PC-9 (cell line): ENCODE measurements at regions not wholly inside any gene's neighbourhood (a gene's known extent, or its start where the extent isn't known, plus 50 kb on each side); places are given as distances from the start of the nearest gene placed in this dataset.

ENCODE experiments used
- BruUV-seq: library from RNA; stranded (reverse); fragments of 400-500 nt; replicated peaks from 2 replicates; lab custom pipeline; 2021; lab: Mats Ljungman, UMichigan
- CTCF ChIA-PET: fragments of 300-600 bp; sonication (Branson Sonifier 250); formaldehyde crosslinking; loops from one replicate; lab custom pipeline; 2022; ENCODE audit warnings: antibody characterized with exemption; lab: Charles Lee
- POLR2A ChIA-PET: fragments of 300-600 bp; sonication (Branson Sonifier 250); formaldehyde crosslinking; loops from one replicate; lab custom pipeline; 2022; ENCODE audit warnings: antibody characterized with exemption; ENCODE audit not compliant: unreplicated experiment; lab: Charles Lee
- DNase-seq, 2 experiments: peaks; one replicate each; pipeline versions ENCODE4 v3.0.0 to v3.0.0-alpha.2; 2015 to 2022; ENCODE audit warnings: mixed read lengths in 1 of 2
- H2AFZ ChIP-seq: fragments of 200-600 bp; sonication (generic); 2 replicates; pipeline ENCODE4 v1.8.1; 2017; ENCODE audit warnings: antibody characterized with exemption
- H3F3A ChIP-seq: fragments of 200-600 bp; sonication (generic); 2 replicates; pipeline ENCODE4 v1.8.1; 2017; ENCODE audit warnings: antibody characterized with exemption, mild to moderate bottlenecking, low read depth; ENCODE audit not compliant: insufficient read depth
- H3K27ac ChIP-seq: fragments of 200-600 bp; sonication (generic); 2 replicates; pipeline ENCODE4 v1.6.1; 2016; ENCODE audit warnings: mixed run types
- H3K27me3 ChIP-seq: fragments of 200-600 bp; sonication (generic); 2 replicates; pipeline ENCODE4 v1.6.1; 2016; ENCODE audit warnings: low read depth, mixed run types; ENCODE audit not compliant: insufficient read depth
- H3K36me3 ChIP-seq: fragments of 200-600 bp; sonication (generic); 2 replicates; pipeline ENCODE4 v1.6.1; 2016; ENCODE audit warnings: low read depth, mixed run types
- H3K4me1 ChIP-seq: fragments of 200-600 bp; sonication (generic); replicated peaks from 2 replicates; pipeline ENCODE4 v1.6.1; 2016; ENCODE audit warnings: mixed run types; ENCODE audit not compliant: insufficient read depth
- H3K4me2 ChIP-seq: fragments of 200-600 bp; sonication (generic); 2 replicates; pipeline ENCODE4 v1.6.1; 2017; ENCODE audit warnings: mixed run types
- H3K4me3 ChIP-seq: fragments of 200-600 bp; sonication (generic); 2 replicates; pipeline ENCODE4 v1.6.1; 2016; ENCODE audit warnings: mixed run types
- H3K79me2 ChIP-seq: fragments of 200-600 bp; sonication (generic); 2 replicates; pipeline ENCODE4 v1.6.1; 2017; ENCODE audit warnings: low read depth, mixed run types
- H3K9me2 ChIP-seq: fragments of 200-600 bp; sonication (generic); 2 replicates; pipeline ENCODE4 v1.8.1; 2017; ENCODE audit warnings: mild to moderate bottlenecking; ENCODE audit not compliant: insufficient read depth
- H3K9me3 ChIP-seq: fragments of 200-600 bp; sonication (generic); 2 replicates; pipeline ENCODE4 v1.8.1; 2016; ENCODE audit warnings: low read depth; ENCODE audit not compliant: insufficient read depth
- H4K20me1 ChIP-seq: fragments of 200-600 bp; sonication (generic); 2 replicates; pipeline ENCODE4 v1.8.1; 2017; ENCODE audit not compliant: insufficient read depth
- CTCF ChIP-seq: fragments of 200-600 bp; sonication (generic); conservative IDR thresholded peaks from 2 replicates; pipeline ENCODE4 v1.6.1; 2017; ENCODE audit warnings: mixed run types, antibody characterized with exemption, mild to moderate bottlenecking, moderate library complexity
- EZH2 ChIP-seq: fragments of 200-600 bp; sonication (generic); IDR thresholded peaks from 2 replicates; pipeline ENCODE4 v1.8.0; 2017; ENCODE audit warnings: antibody characterized with exemption, low read depth
- intact Hi-C: fragments of 100-400 bp; cut with micrococcal nuclease; formaldehyde crosslinking; loops from one replicate; pipeline ENCODE4 v1.10.0; 2022; ENCODE audit not compliant: unreplicated experiment

GRCh38 chr7:125661-126060, 66.7 kb upstream of the FAM20C start:
- no peaks in the 10 kb centered on the region for H3K9me2 ChIP-seq
- BruUV-seq, result no TSS peak
- H3K9me3 ChIP-seq, result no peaks in the 10 kb centered on the region
- no peak overlapping the region for H3K4me3 ChIP-seq
- intact Hi-C loops, result no loop called here
- no peaks in the 10 kb centered on the region for H3F3A ChIP-seq
- H3K27ac ChIP-seq, result no peak overlapping the region
- H4K20me1 ChIP-seq, result no peaks in the 10 kb centered on the region
- H3K79me2 ChIP-seq, result no peaks in the 10 kb centered on the region
- H3K36me3 ChIP-seq, result no peaks in the 10 kb centered on the region
- no peak for TF ChIP-seq EZH2
- no peak for TF ChIP-seq CTCF
- ChIA-PET CTCF (no interaction called here), POLR2A (no interaction called here)
- H2AFZ ChIP-seq, result no peak overlapping the region
- no peak for DNase-seq
- H3K4me1 ChIP-seq, result no peaks in the 10 kb centered on the region
- no peak overlapping the region for H3K4me2 ChIP-seq
- no peaks in the 10 kb centered on the region for H3K27me3 ChIP-seq

GRCh38 chr7:126368-126767, 66.0 kb upstream of the FAM20C start:
- Histone ChIP-seq H4K20me1 (no peaks in the 10 kb centered on the region), H3F3A (no peaks in the 10 kb centered on the region), H3K27ac (no peak overlapping the region), H3K4me3 (no peak overlapping the region), H3K79me2 (no peaks in the 10 kb centered on the region), H2AFZ (no peak overlapping the region), H3K27me3 (no peaks in the 10 kb centered on the region), H3K9me2 (no peaks in the 10 kb centered on the region), H3K36me3 (no peaks in the 10 kb centered on the region), H3K9me3 (no peaks in the 10 kb centered on the region), H3K4me1 (no peaks in the 10 kb centered on the region), H3K4me2 (no peak overlapping the region)
- no peak for TF ChIP-seq CTCF
- no peak for TF ChIP-seq EZH2
- ChIA-PET POLR2A (interaction anchor here (0.6 kb wide), 1 partner anchor 19 kb away, joined by 3 read pairs; no protein-coding TSS in a partner anchor), CTCF (no interaction called here)
- no peak for DNase-seq
- BruUV-seq, result no TSS peak
- intact Hi-C loops, result no loop called here

GRCh38 chr7:127064-127598, 65.2 kb upstream of the FAM20C start:
- ChIA-PET CTCF (no interaction called here), POLR2A (interaction anchor here (0.6 kb wide), 1 partner anchor 65 kb away, joined by 8 read pairs; the partner anchor contains the start of gene FAM20C)
- BruUV-seq, result no TSS peak
- Histone ChIP-seq H3K27ac (no peak overlapping the region), H3K9me2 (no peaks in the 10 kb centered on the region), H3K4me1 (no peaks in the 10 kb centered on the region), H3K36me3 (no peaks in the 10 kb centered on the region), H3K4me3 (no peak overlapping the region), H3K27me3 (no peaks in the 10 kb centered on the region), H3K79me2 (no peaks in the 10 kb centered on the region), H4K20me1 (no peaks in the 10 kb centered on the region), H3K9me3 (no peaks in the 10 kb centered on the region), H2AFZ (no peak overlapping the region), H3F3A (no peaks in the 10 kb centered on the region), H3K4me2 (no peak overlapping the region)
- TF ChIP-seq EZH2, result no peak
- TF ChIP-seq CTCF, result no peak
- intact Hi-C loops, result no loop called here
- no peak for DNase-seq
